OCI-LY1 (cell line): ENCODE measurements at regions not wholly inside any gene's neighbourhood (a gene's known extent, or its start where the extent isn't known, plus 50 kb on each side); places are given as distances from the start of the nearest gene placed in this dataset.

ENCODE experiments used
- EZH2 ChIP-seq: fragments of 200-600 bp; sonication (generic), shearing (Covaris generic); IDR thresholded peaks from 2 replicates; pipeline ENCODE4 v1.8.0; 2017; ENCODE audit warnings: borderline replicate concordance, mixed run types, mild to moderate bottlenecking, antibody characterized with exemption, low read length, moderate library complexity, mixed read lengths
- TF ChIP-seq, protein P1 (sequence below): fragments of 200-600 bp; sonication (generic), shearing (Covaris generic); IDR thresholded peaks from 2 replicates; pipeline ENCODE4 v1.5.1; 2017; ENCODE audit warnings: mild to moderate bottlenecking, antibody characterized with exemption, low read length, moderate library complexity, mixed read lengths

DNA sequence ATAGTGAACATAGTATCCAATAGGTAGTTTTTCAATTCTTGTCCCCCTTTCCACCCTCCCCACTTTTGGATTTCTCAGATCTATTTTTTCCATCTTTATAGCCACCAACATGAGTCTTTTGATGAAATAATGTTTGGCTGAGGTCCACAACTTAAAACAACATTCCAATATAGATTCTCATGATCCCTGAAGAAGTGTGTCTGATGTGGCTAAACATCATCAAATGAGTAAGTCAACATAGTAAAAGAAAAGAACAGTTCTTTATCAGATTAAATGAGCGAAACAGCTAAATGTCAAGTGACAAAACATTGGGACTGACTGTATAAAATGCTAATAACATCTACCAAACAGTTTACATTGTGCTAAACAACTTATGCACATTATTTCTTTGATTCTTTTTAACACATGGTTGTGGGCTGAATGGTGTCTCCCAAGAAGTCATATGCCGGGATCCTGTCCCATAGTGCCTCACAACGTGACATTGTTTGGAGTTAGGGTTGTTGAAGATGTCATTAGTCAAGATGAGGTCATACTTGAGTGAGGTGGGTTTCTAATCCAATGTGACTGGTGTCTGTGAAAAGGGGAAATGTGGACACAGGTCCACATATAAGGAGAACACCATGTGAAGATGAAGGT lies 453.6 kb downstream of the LTN1 start:
- TF ChIP-seq, protein P1, sequence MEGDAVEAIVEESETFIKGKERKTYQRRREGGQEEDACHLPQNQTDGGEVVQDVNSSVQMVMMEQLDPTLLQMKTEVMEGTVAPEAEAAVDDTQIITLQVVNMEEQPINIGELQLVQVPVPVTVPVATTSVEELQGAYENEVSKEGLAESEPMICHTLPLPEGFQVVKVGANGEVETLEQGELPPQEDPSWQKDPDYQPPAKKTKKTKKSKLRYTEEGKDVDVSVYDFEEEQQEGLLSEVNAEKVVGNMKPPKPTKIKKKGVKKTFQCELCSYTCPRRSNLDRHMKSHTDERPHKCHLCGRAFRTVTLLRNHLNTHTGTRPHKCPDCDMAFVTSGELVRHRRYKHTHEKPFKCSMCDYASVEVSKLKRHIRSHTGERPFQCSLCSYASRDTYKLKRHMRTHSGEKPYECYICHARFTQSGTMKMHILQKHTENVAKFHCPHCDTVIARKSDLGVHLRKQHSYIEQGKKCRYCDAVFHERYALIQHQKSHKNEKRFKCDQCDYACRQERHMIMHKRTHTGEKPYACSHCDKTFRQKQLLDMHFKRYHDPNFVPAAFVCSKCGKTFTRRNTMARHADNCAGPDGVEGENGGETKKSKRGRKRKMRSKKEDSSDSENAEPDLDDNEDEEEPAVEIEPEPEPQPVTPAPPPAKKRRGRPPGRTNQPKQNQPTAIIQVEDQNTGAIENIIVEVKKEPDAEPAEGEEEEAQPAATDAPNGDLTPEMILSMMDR: no peak
- TF ChIP-seq EZH2: no peak
